GM23338 (cell line): ENCODE measurements at regions not wholly inside any gene's neighbourhood (a gene's known extent, or its start where the extent isn't known, plus 50 kb on each side); places are given as distances from the start of the nearest gene placed in this dataset.

Experiments
- EZH2 ChIP-seq: fragments of 200-600 bp; sonication (generic); IDR thresholded peaks from one replicate; pipeline ENCODE4 v1.8.0; 2017; ENCODE audit warnings: antibody characterized with exemption, mild to moderate bottlenecking, low read depth; ENCODE audit not compliant: unreplicated experiment
- TF ChIP-seq, protein P1 (sequence below), 2 experiments: fragments of 200-600 bp in 1 of 2; sonication (generic) in 1 of 2; conservative IDR thresholded peaks; 2 replicates each; pipeline versions ENCODE4 v1.5.1 to v1.6.1; 2016 to 2017; ENCODE audit warnings: antibody characterized with exemption in 2 of 2, low read depth in 2 of 2, mild to moderate bottlenecking in 2 of 2, moderate library complexity in 1 of 2

DNA sequence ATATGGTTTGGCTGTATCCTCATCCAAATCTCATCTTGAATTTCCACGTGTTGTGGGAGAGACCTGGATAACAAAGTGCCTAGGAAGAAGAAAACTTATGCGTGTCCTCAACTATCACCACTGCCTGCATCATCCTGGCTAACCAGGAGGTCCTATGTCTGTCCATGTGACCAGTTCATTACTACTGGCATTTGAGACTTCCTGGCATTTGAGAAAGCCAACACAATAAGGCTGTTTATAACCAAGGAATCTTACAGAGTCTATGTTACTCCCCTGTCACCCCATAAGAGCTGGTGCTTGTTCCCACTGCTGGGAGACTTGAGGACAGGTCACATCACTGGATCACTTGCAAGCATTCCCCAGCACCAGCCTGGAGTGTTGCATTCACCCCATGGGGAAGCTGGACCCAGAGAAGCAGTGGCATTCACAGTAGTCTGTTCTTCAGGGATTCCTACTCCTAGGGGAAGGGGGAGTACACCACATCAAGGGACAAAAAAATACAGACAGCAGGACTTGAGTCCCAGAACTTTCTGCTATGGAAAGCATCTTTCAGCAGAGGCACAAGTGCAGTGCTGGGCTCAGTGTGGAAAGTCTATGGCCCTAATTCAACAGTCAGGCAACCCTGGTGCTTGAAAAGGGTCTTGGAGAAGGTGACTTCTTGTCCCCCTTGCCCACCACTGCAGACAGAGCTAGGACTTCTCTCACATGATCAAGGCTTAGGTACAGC, 717.1 kb downstream of the SEMA5A start:
- no peak for TF ChIP-seq EZH2
- TF ChIP-seq, protein P1, sequence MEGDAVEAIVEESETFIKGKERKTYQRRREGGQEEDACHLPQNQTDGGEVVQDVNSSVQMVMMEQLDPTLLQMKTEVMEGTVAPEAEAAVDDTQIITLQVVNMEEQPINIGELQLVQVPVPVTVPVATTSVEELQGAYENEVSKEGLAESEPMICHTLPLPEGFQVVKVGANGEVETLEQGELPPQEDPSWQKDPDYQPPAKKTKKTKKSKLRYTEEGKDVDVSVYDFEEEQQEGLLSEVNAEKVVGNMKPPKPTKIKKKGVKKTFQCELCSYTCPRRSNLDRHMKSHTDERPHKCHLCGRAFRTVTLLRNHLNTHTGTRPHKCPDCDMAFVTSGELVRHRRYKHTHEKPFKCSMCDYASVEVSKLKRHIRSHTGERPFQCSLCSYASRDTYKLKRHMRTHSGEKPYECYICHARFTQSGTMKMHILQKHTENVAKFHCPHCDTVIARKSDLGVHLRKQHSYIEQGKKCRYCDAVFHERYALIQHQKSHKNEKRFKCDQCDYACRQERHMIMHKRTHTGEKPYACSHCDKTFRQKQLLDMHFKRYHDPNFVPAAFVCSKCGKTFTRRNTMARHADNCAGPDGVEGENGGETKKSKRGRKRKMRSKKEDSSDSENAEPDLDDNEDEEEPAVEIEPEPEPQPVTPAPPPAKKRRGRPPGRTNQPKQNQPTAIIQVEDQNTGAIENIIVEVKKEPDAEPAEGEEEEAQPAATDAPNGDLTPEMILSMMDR (conservative IDR thresholded peaks at IDR 0.05; ENCODE audit: low read depth in 2 of 2): no peak
